HEK293T (cell line): ENCODE measurements at regions not wholly inside any gene's neighbourhood (a gene's known extent, or its start where the extent isn't known, plus 50 kb on each side); places are given as distances from the start of the nearest gene placed in this dataset.
A peak's percentile ranks its signal among the peaks of the same experiment; 100 is the strongest.

ENCODE experiments used
- CTCF ChIA-PET: fragments of 350-600 bp; formaldehyde crosslinking; extraction: SDS; loops from one replicate; lab custom pipeline; 2021; ENCODE audit warnings: antibody characterized with exemption, inconsistent platforms; lab: Yijun Ruan, JAX
- POLR2A ChIA-PET: fragments of 350-600 bp; formaldehyde crosslinking; extraction: SDS; loops from one replicate; lab custom pipeline; 2020; ENCODE audit warnings: antibody characterized with exemption, inconsistent platforms; lab: Yijun Ruan, JAX
- DNase-seq: peaks from one replicate; pipeline ENCODE4 v3.0.0; 2012; ENCODE audit warnings: mixed read lengths; ENCODE audit errors: extremely low spot score
- ARNT ChIP-seq: fragments of 450-650 bp; IDR thresholded peaks from 2 replicates; pipeline ENCODE4 v1.6.1; 2017; ENCODE audit warnings: mild to moderate bottlenecking
- BHLHE40 ChIP-seq: fragments of 450-650 bp; IDR thresholded peaks from 2 replicates; pipeline ENCODE4 v1.6.1; 2016; ENCODE audit warnings: mild to moderate bottlenecking, moderate library complexity, borderline replicate concordance
- CTBP1 ChIP-seq: fragments of 450-650 bp; IDR thresholded peaks from 2 replicates; pipeline ENCODE4 v1.6.1; 2016; ENCODE audit warnings: borderline replicate concordance
- ELF4 ChIP-seq: fragments of 450-650 bp; IDR thresholded peaks from 2 replicates; pipeline ENCODE4 v1.6.1; 2017; ENCODE audit warnings: antibody characterized with exemption
- FOXA1 ChIP-seq: fragments of 450-650 bp; IDR thresholded peaks from 2 replicates; pipeline ENCODE4 v1.6.1; 2016; ENCODE audit warnings: mild to moderate bottlenecking
- FOXK2 ChIP-seq: fragments of 450-650 bp; IDR thresholded peaks from 2 replicates; pipeline ENCODE4 v1.6.1; 2016; ENCODE audit warnings: mild to moderate bottlenecking
- FOXM1 ChIP-seq: fragments of 450-650 bp; IDR thresholded peaks from 2 replicates; pipeline ENCODE4 v1.6.1; 2017; ENCODE audit warnings: mild to moderate bottlenecking, borderline replicate concordance
- HDGF ChIP-seq: fragments of 450-650 bp; IDR thresholded peaks from 2 replicates; pipeline ENCODE4 v1.6.1; 2017; ENCODE audit warnings: antibody characterized with exemption, borderline replicate concordance
- L3MBTL2 ChIP-seq: fragments of 450-650 bp; conservative IDR thresholded peaks from 2 replicates; pipeline ENCODE4 v1.6.1; 2016; ENCODE audit warnings: mild to moderate bottlenecking
- LEF1 ChIP-seq: fragments of 450-650 bp; IDR thresholded peaks from 2 replicates; pipeline ENCODE4 v1.6.1; 2017; ENCODE audit warnings: mild to moderate bottlenecking, borderline replicate concordance
- NFRKB ChIP-seq: fragments of 450-650 bp; IDR thresholded peaks from 2 replicates; pipeline ENCODE4 v1.6.1; 2016; ENCODE audit warnings: mild to moderate bottlenecking, moderate library complexity
- PKNOX1 ChIP-seq: fragments of 450-650 bp; IDR thresholded peaks from 2 replicates; pipeline ENCODE4 v1.6.1; 2016
- SP1 ChIP-seq: fragments of 450-650 bp; IDR thresholded peaks from 2 replicates; pipeline ENCODE4 v1.6.1; 2017
- SUZ12 ChIP-seq: fragments of 450-650 bp; IDR thresholded peaks from 2 replicates; pipeline ENCODE4 v1.6.1; 2016; ENCODE audit warnings: mild to moderate bottlenecking
- TARDBP ChIP-seq: fragments of 450-650 bp; IDR thresholded peaks from 2 replicates; pipeline ENCODE4 v1.6.1; 2016
- ZNF384 ChIP-seq: fragments of 450-650 bp; IDR thresholded peaks from 2 replicates; pipeline ENCODE4 v1.6.1; 2016

GRCh38 chr18:47604021-47604420 lies 326.4 kb downstream of the SMAD2 start:
- POLR2A ChIA-PET, result no interaction called here
- no peak for DNase-seq
- no peak for TF ChIP-seq FOXA1
- no peak for TF ChIP-seq PKNOX1
- no peak for TF ChIP-seq NFRKB
- TF ChIP-seq ARNT, result no peak
- TF ChIP-seq SUZ12, result no peak
- TF ChIP-seq L3MBTL2, result no peak
- no peak for TF ChIP-seq BHLHE40
- no peak for TF ChIP-seq FOXK2
- no peak for TF ChIP-seq TARDBP
- CTCF ChIA-PET, result no interaction called here

GRCh38 chr18:47603158-47603557 lies 327.3 kb downstream of the SMAD2 start:
- CTCF ChIA-PET, result no interaction called here
- POLR2A ChIA-PET, result no interaction called here
- no peak for DNase-seq
- TF ChIP-seq LEF1, result no peak
- TF ChIP-seq PKNOX1, result no peak
- TF ChIP-seq L3MBTL2, result no peak

- no peak for DNase-seq
- CTCF ChIA-PET, result no interaction called here
- POLR2A ChIA-PET, result no interaction called here
- TF ChIP-seq ZNF384 (no peak), PKNOX1 (no peak), SUZ12 (no peak), SP1 (no peak), L3MBTL2 (no peak), TARDBP (no peak), FOXA1 (no peak), BHLHE40 (no peak), CTBP1 (no peak), NFRKB (no peak), HDGF (no peak), LEF1 (no peak), FOXK2 (no peak), FOXM1 (no peak), ARNT (no peak), ELF4 (no peak)
Measured at GRCh38 chr18:47602273-47602897, 328.1 kb downstream of the SMAD2 start.

- CTCF ChIA-PET, result no interaction called here
- POLR2A ChIA-PET, result no interaction called here
- TF ChIP-seq L3MBTL2, result no peak
- no peak for TF ChIP-seq FOXM1
- no peak for TF ChIP-seq BHLHE40
- no peak for TF ChIP-seq ELF4
- TF ChIP-seq ZNF384, result no peak
- no peak for TF ChIP-seq FOXK2
- TF ChIP-seq CTBP1, result no peak
- no peak for TF ChIP-seq TARDBP
- no peak for TF ChIP-seq FOXA1
- DNase-seq, result no peak
Measured at GRCh38 chr18:47601581-47602272, 328.7 kb downstream of the SMAD2 start.

- CTCF ChIA-PET, result interaction anchor here (0.6 kb wide), 1 partner anchor 264 kb away, joined by 4 read pairs; no protein-coding TSS in a partner anchor
Measured at GRCh38 chr18:47595831-47596501, 334.5 kb downstream of the SMAD2 start.

GRCh38 chr18:47594621-47595086 lies 335.8 kb downstream of the SMAD2 start:
- ChIA-PET CTCF (no interaction called here), POLR2A (no interaction called here)
- no peak for TF ChIP-seq HDGF
- TF ChIP-seq ZNF384, result no peak
- TF ChIP-seq LEF1, result no peak
- no peak for TF ChIP-seq L3MBTL2
- TF ChIP-seq FOXA1, result no peak
- TF ChIP-seq NFRKB, result no peak
- no peak for TF ChIP-seq ARNT
- TF ChIP-seq FOXK2, result no peak
- TF ChIP-seq SP1, result no peak
- TF ChIP-seq ELF4, result no peak
- no peak for TF ChIP-seq PKNOX1
- TF ChIP-seq TARDBP, result no peak
- TF ChIP-seq BHLHE40, result no peak
- TF ChIP-seq FOXM1, result no peak
- TF ChIP-seq SUZ12, result no peak
- no peak for TF ChIP-seq CTBP1
- no peak for DNase-seq

More at GRCh38 chr18:47595831-47596501, 334.5 kb downstream of the SMAD2 start:
- POLR2A ChIA-PET, result no interaction called here
- peak; percentile 10 for DNase-seq
- TF ChIP-seq SUZ12 (no peak), HDGF (no peak)
